CD14-positive monocyte (primary cell): ENCODE measurements at regions not wholly inside any gene's neighbourhood (a gene's known extent, or its start where the extent isn't known, plus 50 kb on each side); places are given as distances from the start of the nearest gene placed in this dataset.
"Not testable (repeated sequence)": the region's sequence is repeated elsewhere in the genome, so short reads cannot be mapped to it uniquely, and the experiment has no call there.

ENCODE experiments used
- DNase-seq, 3 donors: peaks; one replicate each; pipeline ENCODE4 v3.0.0-alpha.2; 2011 to 2022
- H2AFZ ChIP-seq: 2 replicates; pipeline ENCODE4 v1.6.0; 2012; ENCODE audit warnings: mild to moderate bottlenecking, low read depth, low read length, inconsistent platforms; ENCODE audit not compliant: insufficient read depth, poor library complexity, severe bottlenecking
- H3K27ac ChIP-seq, 2 donors: 1 replicate in 1 of 2; 2 replicates in 1 of 2; pipeline ENCODE4 v1.5.1; 2012 to 2013; ENCODE audit warnings: low read length in 2 of 2, control low read depth in 1 of 2, inconsistent platforms in 1 of 2, low read depth in 1 of 2, mild to moderate bottlenecking in 1 of 2
- H3K27me3 ChIP-seq, 2 donors: one replicate each; pipeline versions ENCODE4 v1.6.0 to v1.6.1; 2011 to 2013; ENCODE audit warnings: low read length in 2 of 2; ENCODE audit not compliant: control insufficient read depth in 2 of 2, insufficient read depth in 2 of 2
- H3K36me3 ChIP-seq, 2 donors: replicated peaks in 1 of 2; 1 replicate in 1 of 2; 2 replicates in 1 of 2; pipeline versions ENCODE4 v1.5.1 to v1.6.1; 2012 to 2013; ENCODE audit warnings: low read length in 2 of 2, control low read depth in 1 of 2, inconsistent platforms in 1 of 2, mild to moderate bottlenecking in 1 of 2; ENCODE audit not compliant: insufficient read depth in 2 of 2, control insufficient read depth in 1 of 2
- H3K4me1 ChIP-seq, 2 donors: 1 replicate in 1 of 2; 2 replicates in 1 of 2; pipeline versions ENCODE4 v1.5.1 to v1.6.1; 2012 to 2013; ENCODE audit warnings: low read length in 2 of 2, control low read depth in 1 of 2, inconsistent platforms in 1 of 2, mild to moderate bottlenecking in 1 of 2, moderate library complexity in 1 of 2; ENCODE audit not compliant: insufficient read depth in 2 of 2, control insufficient read depth in 1 of 2
- H3K4me2 ChIP-seq: replicated peaks from 2 replicates; pipeline ENCODE3; 2012; ENCODE audit warnings: low read length, moderate library complexity, mild to moderate bottlenecking; ENCODE audit not compliant: poor library complexity, severe bottlenecking; ENCODE audit errors: extremely low read depth
- H3K4me3 ChIP-seq, 3 experiments: fragments of 200-600 bp in 1 of 3; sonication (generic) in 1 of 3; replicated peaks in 1 of 3; 1 replicate in 2 of 3; 2 replicates in 1 of 3; pipeline ENCODE4 v1.5.1; 2011 to 2013; ENCODE audit warnings: low read length in 3 of 3, mild to moderate bottlenecking in 3 of 3, control low read depth in 2 of 3, low read depth in 2 of 3, inconsistent platforms in 1 of 3, moderate library complexity in 1 of 3
- H3K79me2 ChIP-seq: 2 replicates; pipeline ENCODE4 v1.6.0; 2012; ENCODE audit warnings: mild to moderate bottlenecking, control low read depth, inconsistent platforms, low read length, moderate library complexity; ENCODE audit not compliant: insufficient read depth
- H3K9ac ChIP-seq: 2 replicates; pipeline ENCODE4 v1.6.0; 2017; ENCODE audit warnings: low read length, mild to moderate bottlenecking; ENCODE audit not compliant: insufficient read depth, poor library complexity, severe bottlenecking
- H3K9me3 ChIP-seq, 2 donors: replicated peaks in 1 of 2; 1 replicate in 1 of 2; 2 replicates in 1 of 2; pipeline versions ENCODE4 v1.5.1 to v1.6.1; 2012 to 2013; ENCODE audit warnings: low read length in 2 of 2, control low read depth in 1 of 2; ENCODE audit not compliant: control insufficient read depth in 1 of 2, insufficient read depth in 1 of 2
- H4K20me1 ChIP-seq: 2 replicates; pipeline ENCODE4 v1.6.0; 2012; ENCODE audit warnings: mild to moderate bottlenecking, low read length, control low read depth, moderate library complexity; ENCODE audit not compliant: insufficient read depth
- H3K27ac Mint-ChIP-seq, 7 donors: one replicate each; pipeline ENCODE4 v1.8.0; 2020; ENCODE audit warnings: mild to moderate bottlenecking in 7 of 7, mixed read lengths in 7 of 7, moderate library complexity in 6 of 7, inconsistent platforms in 2 of 7
- H3K27me3 Mint-ChIP-seq, 3 donors: one replicate each; pipeline ENCODE4 v1.8.0; 2021 to 2022; ENCODE audit warnings: low read depth in 3 of 3, mild to moderate bottlenecking in 3 of 3, mixed read lengths in 3 of 3, moderate library complexity in 3 of 3, inconsistent platforms in 1 of 3
- H3K36me3 Mint-ChIP-seq, 2 donors: one replicate each; pipeline ENCODE4 v1.8.0; 2020; ENCODE audit warnings: mixed read lengths in 2 of 2, inconsistent platforms in 1 of 2, mild to moderate bottlenecking in 1 of 2
- H3K4me1 Mint-ChIP-seq: one replicate; pipeline ENCODE4 v1.8.0; 2020; ENCODE audit warnings: mild to moderate bottlenecking, mixed read lengths
- H3K4me3 Mint-ChIP-seq, 2 donors: one replicate each; pipeline ENCODE4 v1.8.0; 2020; ENCODE audit warnings: mild to moderate bottlenecking in 2 of 2, mixed read lengths in 2 of 2, moderate library complexity in 1 of 2
- H3K9me3 Mint-ChIP-seq, 7 donors: one replicate each; pipeline ENCODE4 v1.8.0; 2020 to 2022; ENCODE audit warnings: mixed read lengths in 7 of 7, mild to moderate bottlenecking in 6 of 7, moderate library complexity in 6 of 7, inconsistent platforms in 2 of 7
- CTCF ChIP-seq: fragments of 200-600 bp; IDR thresholded peaks from one replicate; pipeline ENCODE4 v1.8.0; 2022; ENCODE audit warnings: antibody characterized with exemption, mild to moderate bottlenecking
- WGBS: methylation state at CpG from one replicate; pipeline ENCODE4 v1.1.5; 2013; ENCODE audit warnings: missing lambda C conversion rate; ENCODE audit not compliant: insufficient coverage; 5-methylcytosine and 5-hydroxymethylcytosine counted together
- intact Hi-C, 2 donors: fragments of 100-400 bp; cut with micrococcal nuclease; formaldehyde crosslinking; loops; one replicate each; pipeline versions ENCODE4 v1.15.0 to v1.15.1; 2023

- H3K36me3 ChIP-seq, intact Hi-C loops, H3K27ac Mint-ChIP-seq, H3K9ac ChIP-seq, H3K79me2 ChIP-seq, H3K36me3 Mint-ChIP-seq, H4K20me1 ChIP-seq, H3K9me3 Mint-ChIP-seq, H3K4me2 ChIP-seq, H3K27ac ChIP-seq, H3K4me3 ChIP-seq, H2AFZ ChIP-seq, H3K27me3 Mint-ChIP-seq, H3K9me3 ChIP-seq, DNase-seq, H3K4me3 Mint-ChIP-seq, H3K27me3 ChIP-seq: not testable (repeated sequence)
- peaks cover 39% of the 10 kb centered on the region for H3K4me1 Mint-ChIP-seq
- peaks cover 31 to 36% of the 10 kb centered on the region in 2 donors for H3K4me1 ChIP-seq
- WGBS: 95% methylated on average over 2 of the region's 3 CpGs
These were observed 50.5 kb upstream of the MED13L start for GRCh38 chr12:116327992-116328391.

- Mint-ChIP-seq H3K27ac (peak overlapping the region in 2 of 7 donors; percentile 31 to 49), H3K36me3 (peaks cover under 1 to 2% of the 10 kb centered on the region in 2 donors), H3K9me3 (peaks cover 0 to 2% (median 0%) of the 10 kb centered on the region in 7 donors), H3K4me1 (peaks cover 35% of the 10 kb centered on the region), H3K27me3 (peaks cover 0 to 1% (median 0%) of the 10 kb centered on the region in 3 donors), H3K4me3 (no peak overlapping the region)
- no peak overlapping the region for H3K4me2 ChIP-seq
- no peak overlapping the region for H2AFZ ChIP-seq
- 40% methylated on average over 1 of the region's 2 CpGs for WGBS
- peaks cover 23 to 30% of the 10 kb centered on the region in 2 donors for H3K4me1 ChIP-seq
- no peak overlapping the region for H3K4me3 ChIP-seq
- TF ChIP-seq CTCF: no peak
- no peaks in the 10 kb centered on the region for H3K36me3 ChIP-seq
- H4K20me1 ChIP-seq: no peaks in the 10 kb centered on the region
- no peaks in the 10 kb centered on the region for H3K27me3 ChIP-seq
- no peaks in the 10 kb centered on the region for H3K79me2 ChIP-seq
- H3K9me3 ChIP-seq: no peaks in the 10 kb centered on the region
- no peak overlapping the region for H3K9ac ChIP-seq
- intact Hi-C loops: loop anchor here (5.0 to 10.0 kb wide), 3 partner anchors 40 to 73 kb away; no protein-coding TSS in a partner anchor
- no peak overlapping the region for H3K27ac ChIP-seq
- DNase-seq: peak; percentile 40 to 74 (median 61)
These were observed 54.4 kb upstream of the MED13L start for GRCh38 chr12:116331876-116332275.
